ENCODE measurements at regions not wholly inside any gene's neighbourhood (a gene's known extent, or its start where the extent isn't known, plus 50 kb on each side); places are given as distances from the start of the nearest gene placed in this dataset.

GRCh38 chr5:163385271-163385670, 52.1 kb upstream of the CCNG1 start:
- in situ Hi-C loops (cut with MboI; ENCODE audit: low sequenced_read_pairs) (no loop called here), dilution Hi-C loops (cut with HindIII; ENCODE audit: low sequenced_read_pairs, unreplicated experiment) (no loop called here), intact Hi-C loops (cut with micrococcal nuclease) (no loop called here)
- no peaks in the 10 kb centered on the region for H3K4me1 ChIP-seq (ENCODE audit: control insufficient read depth, insufficient read depth, low read length)
- 16% methylated on average over 2 of the region's 5 CpGs; no CpG with 5 or more reads in 1 of the 2 experiments for WGBS, 2 experiments (ENCODE audit: extremely low coverage in 2 of 2, insufficient read length in 1 of 2)
- H3K79me1 ChIP-seq (ENCODE audit: low read depth in 1 of 2, low read length in 2 of 2): no peaks in the 10 kb centered on the region
- H4K5ac ChIP-seq (ENCODE audit: low read depth, low read length): no peak overlapping the region
- H2AFZ ChIP-seq (replicated peaks; ENCODE audit: low read length, poor library complexity): no peak overlapping the region
- no peak overlapping the region for H3K9ac ChIP-seq (ENCODE audit: low read depth, low read length)
- no peak overlapping the region for H3K23ac ChIP-seq (ENCODE audit: low read depth, low read length)
- no peak overlapping the region for H4K91ac ChIP-seq (ENCODE audit: insufficient read depth, low read depth, low read length)
- no peak overlapping the region for H3K4me2 ChIP-seq (ENCODE audit: low read depth, low read length)
- H2BK5ac ChIP-seq (ENCODE audit: low read depth, low read length, poor library complexity, severe bottlenecking): no peak overlapping the region
- H4K8ac ChIP-seq (ENCODE audit: low read depth in 2 of 2, low read length in 2 of 2): no peak overlapping the region
- no peak for ATAC-seq (ENCODE audit: low read depth)
- no peak overlapping the region for H3K18ac ChIP-seq (ENCODE audit: low read depth, low read length)
- DNase-seq: no peak
- ChIA-PET POLR2A (ENCODE audit: unreplicated experiment) (no interaction called here), CTCF (no interaction called here)
- H3K56ac ChIP-seq (ENCODE audit: extremely low read depth, insufficient read depth, low read length): no peak overlapping the region
- no peak overlapping the region for H3K4me3 ChIP-seq (ENCODE audit: insufficient read depth, low read depth, low read length)
- no peaks in the 10 kb centered on the region for H3K36me3 ChIP-seq (ENCODE audit: control insufficient read depth, insufficient read depth, low read length)
- H3K9me1 ChIP-seq (ENCODE audit: insufficient read depth, low read length): no peaks in the 10 kb centered on the region
- H3K27ac ChIP-seq (ENCODE audit: insufficient read depth, low read length): no peak overlapping the region
- no peak overlapping the region for H2AK5ac ChIP-seq (ENCODE audit: low read depth, low read length)
- H3K9me3 ChIP-seq (ENCODE audit: control insufficient read depth, insufficient read depth, low read length): no peaks in the 10 kb centered on the region
- H2AK9ac ChIP-seq (replicated peaks; ENCODE audit: low read depth, low read length, poor library complexity): no peak overlapping the region
- TF ChIP-seq MAZ (IDR thresholded peaks at IDR 0.05; ENCODE audit: borderline replicate concordance, low read depth, low read length): no peak
- TF ChIP-seq CTCF (conservative IDR thresholded peaks at IDR 0.05; ENCODE audit: low read depth, low read length): no peak
- no peak for TF ChIP-seq RAD21 (IDR thresholded peaks at IDR 0.05; ENCODE audit: low read length)
- TF ChIP-seq MXI1 (IDR thresholded peaks at IDR 0.05; ENCODE audit: borderline replicate concordance, low read depth, low read length): no peak
- no peak for TF ChIP-seq RCOR1 (IDR thresholded peaks at IDR 0.05; ENCODE audit: insufficient replicate concordance, low read length)
- no peak for TF ChIP-seq BHLHE40 (IDR thresholded peaks at IDR 0.05; ENCODE audit: low read depth, low read length)
- TF ChIP-seq FOS (IDR thresholded peaks at IDR 0.05; ENCODE audit: low read depth, low read length): no peak
- no peak for TF ChIP-seq MAFK (IDR thresholded peaks at IDR 0.05; ENCODE audit: low read depth, low read length)
- TF ChIP-seq CEBPB (IDR thresholded peaks at IDR 0.05; ENCODE audit: low read depth, low read length): no peak
- TF ChIP-seq NFE2L2 (IDR thresholded peaks at IDR 0.05; ENCODE audit: low read depth, low read length): no peak
- no peak for TF ChIP-seq USF2 (IDR thresholded peaks at IDR 0.05; ENCODE audit: low read depth, low read length)
- TF ChIP-seq RFX5 (IDR thresholded peaks at IDR 0.05; ENCODE audit: low read depth, low read length): no peak
- TF ChIP-seq SMC3 (IDR thresholded peaks at IDR 0.05; ENCODE audit: low read depth, low read length): no peak
- TF ChIP-seq ELK1 (IDR thresholded peaks at IDR 0.05; ENCODE audit: borderline replicate concordance, low read depth, low read length): no peak
- no peak overlapping the region for H3K4ac ChIP-seq (ENCODE audit: low read depth, low read length)
- H2BK20ac ChIP-seq (ENCODE audit: low read depth, low read length): no peak overlapping the region
- BruUV-seq (replicated peaks): no TSS peak
- no peaks in the 10 kb centered on the region for H3K27me3 ChIP-seq (ENCODE audit: control insufficient read depth, insufficient read depth, low read length)
- no peak overlapping the region for H2BK120ac ChIP-seq (ENCODE audit: low read depth, low read length)
- H3K14ac ChIP-seq (replicated peaks; ENCODE audit: low read depth, low read length): no peak overlapping the region
- H2BK15ac ChIP-seq (ENCODE audit: low read depth, low read length): no peak overlapping the region
- H4K20me1 ChIP-seq (ENCODE audit: insufficient read depth, low read length): no peaks in the 10 kb centered on the region

Data from IMR-90 (cell line).